AG09309 (cell line): ENCODE measurements at regions not wholly inside any gene's neighbourhood (a gene's known extent, or its start where the extent isn't known, plus 50 kb on each side); places are given as distances from the start of the nearest gene placed in this dataset.

Experiments used
- DNase-seq: peaks from one replicate; pipeline ENCODE4 v3.0.0-alpha.2; 2010; ENCODE audit warnings: low read depth
- H3K4me3 ChIP-seq: 2 replicates; pipeline ENCODE4 v1.5.1; 2011; ENCODE audit warnings: mild to moderate bottlenecking, low read depth, low read length, moderate library complexity; ENCODE audit not compliant: control insufficient read depth
- TF ChIP-seq, protein P1 (sequence below): IDR thresholded peaks from 2 replicates; pipeline ENCODE4 v1.5.1; 2011; ENCODE audit warnings: mild to moderate bottlenecking, low read depth, low read length, inconsistent platforms; ENCODE audit not compliant: insufficient read depth, control insufficient read depth; ENCODE audit errors: missing control alignments

DNA sequence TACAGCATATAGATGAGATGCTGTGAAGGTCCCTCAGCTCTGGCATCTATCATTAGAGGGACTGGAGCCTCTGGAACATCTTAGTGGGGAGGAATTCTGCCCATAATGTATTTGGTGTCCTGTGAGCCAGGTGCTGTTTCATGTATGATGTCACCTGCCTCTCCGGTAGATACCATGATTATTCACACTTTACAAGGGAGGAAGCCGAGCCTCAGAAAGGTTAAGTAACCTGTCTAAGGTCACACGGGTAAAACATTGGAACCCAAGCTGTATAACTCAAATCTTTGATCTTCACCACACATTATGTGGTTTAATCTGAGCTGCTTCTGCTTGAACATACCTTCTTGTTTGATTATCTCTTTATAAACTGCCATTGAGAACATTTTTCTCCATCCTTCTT, 442.8 kb downstream of the BCOR start:
- TF ChIP-seq, protein P1, sequence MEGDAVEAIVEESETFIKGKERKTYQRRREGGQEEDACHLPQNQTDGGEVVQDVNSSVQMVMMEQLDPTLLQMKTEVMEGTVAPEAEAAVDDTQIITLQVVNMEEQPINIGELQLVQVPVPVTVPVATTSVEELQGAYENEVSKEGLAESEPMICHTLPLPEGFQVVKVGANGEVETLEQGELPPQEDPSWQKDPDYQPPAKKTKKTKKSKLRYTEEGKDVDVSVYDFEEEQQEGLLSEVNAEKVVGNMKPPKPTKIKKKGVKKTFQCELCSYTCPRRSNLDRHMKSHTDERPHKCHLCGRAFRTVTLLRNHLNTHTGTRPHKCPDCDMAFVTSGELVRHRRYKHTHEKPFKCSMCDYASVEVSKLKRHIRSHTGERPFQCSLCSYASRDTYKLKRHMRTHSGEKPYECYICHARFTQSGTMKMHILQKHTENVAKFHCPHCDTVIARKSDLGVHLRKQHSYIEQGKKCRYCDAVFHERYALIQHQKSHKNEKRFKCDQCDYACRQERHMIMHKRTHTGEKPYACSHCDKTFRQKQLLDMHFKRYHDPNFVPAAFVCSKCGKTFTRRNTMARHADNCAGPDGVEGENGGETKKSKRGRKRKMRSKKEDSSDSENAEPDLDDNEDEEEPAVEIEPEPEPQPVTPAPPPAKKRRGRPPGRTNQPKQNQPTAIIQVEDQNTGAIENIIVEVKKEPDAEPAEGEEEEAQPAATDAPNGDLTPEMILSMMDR, result no peak
- DNase-seq, result no peak
- no peak overlapping the region for H3K4me3 ChIP-seq

DNA sequence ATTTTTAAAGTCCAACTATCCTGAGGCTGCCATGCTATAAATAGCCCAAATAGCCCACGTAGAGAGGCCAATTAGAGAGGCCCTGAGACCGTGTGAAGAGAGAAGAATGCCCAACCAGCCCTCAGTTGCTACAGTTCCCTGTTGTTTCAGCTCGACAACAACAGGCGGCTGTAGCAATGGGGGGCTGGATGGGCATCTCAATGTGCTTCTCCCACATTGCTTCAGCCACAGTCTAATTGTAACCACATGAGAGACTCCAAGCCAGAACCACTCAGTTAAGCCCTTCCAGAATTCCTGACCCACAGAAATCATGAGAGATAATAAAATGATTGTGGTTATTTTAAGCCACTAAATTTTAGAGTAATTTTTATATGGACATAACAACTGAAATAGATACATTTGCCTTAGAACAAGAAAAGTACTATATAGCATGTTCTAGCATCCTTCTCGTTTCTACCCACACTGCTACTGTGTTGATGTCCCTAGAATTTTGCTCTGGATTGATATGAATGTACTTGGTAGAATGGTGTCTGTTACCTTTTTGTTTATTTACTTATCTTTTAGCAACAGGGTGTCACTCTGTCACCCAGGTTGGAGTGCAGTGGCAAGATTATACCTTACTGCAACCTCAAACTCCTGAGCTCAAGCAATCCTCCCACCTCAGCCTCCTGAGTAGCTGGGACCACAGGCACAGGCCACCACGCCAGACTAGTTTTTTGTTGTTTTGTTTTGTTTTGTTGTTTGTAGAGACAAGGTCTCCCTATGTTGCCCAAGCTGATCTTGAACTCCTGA, 436.4 kb downstream of the BCOR start:
- TF ChIP-seq, protein P1, result no peak
- DNase-seq, result peak; percentile 38
- H3K4me3 ChIP-seq, result no peak overlapping the region

DNA sequence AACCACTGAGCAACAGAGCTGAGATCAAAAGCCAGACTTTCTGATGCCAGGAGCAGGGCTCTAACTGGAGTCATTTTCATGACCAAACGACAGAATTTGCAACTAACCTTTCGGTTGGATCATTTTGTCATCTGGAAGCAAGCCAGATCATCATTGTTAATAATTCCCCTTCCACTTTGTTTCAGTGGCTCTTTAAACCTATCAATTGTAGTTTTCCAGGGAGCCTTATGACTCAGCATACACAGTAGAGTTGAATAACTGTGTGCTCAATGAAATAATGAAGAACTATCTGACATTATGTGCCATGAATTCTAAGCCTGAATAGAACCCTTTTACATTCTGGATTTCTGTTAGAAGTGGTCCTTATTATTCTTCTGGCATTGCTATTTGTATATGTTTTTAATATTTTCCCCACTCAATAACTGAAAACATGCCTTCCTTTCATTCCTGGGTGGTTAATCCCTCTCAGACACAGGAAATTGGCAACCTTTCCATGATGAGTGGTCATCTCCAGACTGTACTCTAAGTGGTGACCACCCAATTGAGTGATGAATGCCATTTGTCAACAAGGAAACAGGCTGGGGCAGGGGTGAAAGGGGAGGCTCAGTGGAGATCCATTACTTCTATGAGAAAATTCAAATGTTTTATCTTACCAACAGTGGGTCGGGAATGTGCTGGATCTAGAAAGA, 431.8 kb downstream of the BCOR start:
- TF ChIP-seq, protein P1, result no peak
- no peak for DNase-seq
- no peak overlapping the region for H3K4me3 ChIP-seq

DNA sequence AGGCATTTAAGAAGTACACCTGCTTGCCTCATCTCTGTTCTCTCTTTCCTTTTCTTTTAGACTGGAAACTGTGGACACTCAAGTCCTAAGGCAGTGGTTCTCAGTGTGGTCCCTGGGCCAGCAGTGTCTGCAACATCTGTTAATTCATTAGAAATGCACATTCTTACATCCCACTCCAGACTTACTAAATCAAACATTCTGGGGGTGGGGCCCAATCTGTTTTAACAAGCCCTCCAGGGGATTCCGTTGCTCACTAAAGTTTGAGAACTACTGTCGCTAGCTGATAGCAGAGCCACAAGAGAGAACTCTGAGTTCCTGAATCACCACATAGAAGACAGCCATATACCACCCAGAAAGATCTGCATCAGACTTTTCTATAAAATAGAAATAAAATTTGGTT, 430.6 kb downstream of the BCOR start:
- DNase-seq, result no peak
- TF ChIP-seq, protein P1, result no peak
- H3K4me3 ChIP-seq, result no peak overlapping the region

DNA sequence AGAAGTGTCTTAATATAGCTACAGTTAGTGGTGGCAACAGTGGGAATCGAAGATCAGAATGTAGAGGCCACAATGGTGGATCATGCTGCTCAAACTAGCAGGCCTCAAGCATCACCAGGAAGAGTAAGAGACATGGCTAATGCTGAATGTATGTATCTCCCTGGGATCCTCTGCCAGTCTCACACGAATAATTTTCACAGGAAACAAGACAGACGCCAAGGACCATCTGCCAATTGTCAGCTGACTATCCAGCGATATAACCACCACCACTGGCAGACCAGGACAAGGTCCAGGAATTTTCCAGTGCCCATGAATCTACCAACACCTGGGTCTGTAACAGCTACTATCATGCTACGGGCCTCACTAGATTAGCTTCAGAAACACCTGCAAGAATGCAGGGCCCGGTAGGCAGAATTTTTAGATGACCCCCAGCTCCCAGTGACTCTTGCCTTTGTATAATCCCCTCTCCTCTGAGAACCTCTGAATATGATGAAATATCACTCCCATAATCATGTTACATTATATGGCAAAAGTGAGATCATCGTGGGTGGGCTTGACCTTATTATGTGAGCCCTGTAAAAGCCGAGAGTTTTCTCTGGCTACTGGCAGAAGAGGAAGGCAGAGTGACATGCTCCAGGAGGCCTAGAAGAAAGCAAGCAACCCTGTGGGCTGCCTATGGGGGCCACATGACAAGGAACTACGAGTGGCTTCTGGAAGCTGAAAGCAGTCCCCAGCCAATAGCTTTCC, 429.8 kb downstream of the BCOR start:
- TF ChIP-seq, protein P1, result no peak
- H3K4me3 ChIP-seq, result no peak overlapping the region
- no peak for DNase-seq

DNA sequence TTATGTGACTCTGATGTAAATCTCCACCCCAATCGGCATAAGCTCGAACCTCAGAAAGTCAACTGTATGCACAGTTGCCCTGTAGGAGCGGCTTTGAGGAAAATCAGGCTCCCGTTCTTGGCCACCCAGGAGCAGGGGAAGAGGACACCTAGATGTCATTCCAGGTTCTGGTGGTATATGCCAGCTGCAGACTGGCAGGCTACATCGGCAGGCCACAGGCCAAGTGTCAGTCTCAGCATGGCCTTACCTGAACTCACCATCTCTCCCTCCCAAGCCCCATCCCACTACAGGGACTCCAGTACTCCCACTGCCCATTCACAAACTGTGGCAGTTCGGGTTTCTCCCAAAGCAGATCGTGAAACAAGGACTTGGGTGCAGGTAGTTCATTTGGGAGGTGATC, 428.1 kb downstream of the BCOR start:
- DNase-seq, result no peak
- TF ChIP-seq, protein P1, result no peak
- no peak overlapping the region for H3K4me3 ChIP-seq
